ENCODE measurements at regions not wholly inside any gene's neighbourhood (a gene's known extent, or its start where the extent isn't known, plus 50 kb on each side); places are given as distances from the start of the nearest gene placed in this dataset.
"Not testable (repeated sequence)": the region's sequence is repeated elsewhere in the genome, so short reads cannot be mapped to it uniquely, and the experiment has no call there.

DNA sequence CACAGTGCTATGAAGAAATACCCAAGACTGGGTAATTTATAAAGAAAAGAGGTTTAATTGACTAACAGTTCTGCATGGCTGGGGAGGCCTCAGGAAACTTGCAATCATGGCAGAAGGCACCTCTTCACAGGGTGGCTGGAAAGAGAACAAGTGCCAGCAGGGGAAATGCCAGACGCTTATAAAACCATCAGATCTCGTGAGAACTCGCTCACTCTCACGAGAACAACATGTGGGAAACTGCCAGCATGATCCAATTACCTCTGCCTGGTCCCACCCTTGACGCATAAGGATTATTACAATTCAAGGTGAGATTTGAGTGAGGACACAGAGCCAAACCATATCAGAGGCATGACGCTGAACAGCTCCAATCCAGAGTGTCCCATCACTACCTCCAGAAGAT is 73.7 kb upstream of the RPL38 start:
- TF ChIP-seq, protein P1, sequence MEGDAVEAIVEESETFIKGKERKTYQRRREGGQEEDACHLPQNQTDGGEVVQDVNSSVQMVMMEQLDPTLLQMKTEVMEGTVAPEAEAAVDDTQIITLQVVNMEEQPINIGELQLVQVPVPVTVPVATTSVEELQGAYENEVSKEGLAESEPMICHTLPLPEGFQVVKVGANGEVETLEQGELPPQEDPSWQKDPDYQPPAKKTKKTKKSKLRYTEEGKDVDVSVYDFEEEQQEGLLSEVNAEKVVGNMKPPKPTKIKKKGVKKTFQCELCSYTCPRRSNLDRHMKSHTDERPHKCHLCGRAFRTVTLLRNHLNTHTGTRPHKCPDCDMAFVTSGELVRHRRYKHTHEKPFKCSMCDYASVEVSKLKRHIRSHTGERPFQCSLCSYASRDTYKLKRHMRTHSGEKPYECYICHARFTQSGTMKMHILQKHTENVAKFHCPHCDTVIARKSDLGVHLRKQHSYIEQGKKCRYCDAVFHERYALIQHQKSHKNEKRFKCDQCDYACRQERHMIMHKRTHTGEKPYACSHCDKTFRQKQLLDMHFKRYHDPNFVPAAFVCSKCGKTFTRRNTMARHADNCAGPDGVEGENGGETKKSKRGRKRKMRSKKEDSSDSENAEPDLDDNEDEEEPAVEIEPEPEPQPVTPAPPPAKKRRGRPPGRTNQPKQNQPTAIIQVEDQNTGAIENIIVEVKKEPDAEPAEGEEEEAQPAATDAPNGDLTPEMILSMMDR (IDR thresholded peaks at IDR 0.05), result not testable (repeated sequence)
- TF ChIP-seq POLR2A (IDR thresholded peaks at IDR 0.05), result not testable (repeated sequence)
